ENCODE measurements at regions not wholly inside any gene's neighbourhood (a gene's known extent, or its start where the extent isn't known, plus 50 kb on each side); places are given as distances from the start of the nearest gene placed in this dataset.

- no peak for TF ChIP-seq CTCF (tag by site-specific recombination; IDR thresholded peaks at IDR 0.05)
- no peak for TF ChIP-seq REST (tag by site-specific recombination; IDR thresholded peaks at IDR 0.05)
- no peak for TF ChIP-seq ZNF114 (tag by site-specific recombination; IDR thresholded peaks at IDR 0.05)
These were observed 286.1 kb upstream of the STS start for GRCh38 chrX:6861456-6861855.
